ENCODE measurements at regions not wholly inside any gene's neighbourhood (a gene's known extent, or its start where the extent isn't known, plus 50 kb on each side); places are given as distances from the start of the nearest gene placed in this dataset.

GRCh38 chr11:98710026-98710425 is 310.7 kb upstream of the CNTN5 start:
- no peak for TF ChIP-seq CTCF (IDR thresholded peaks at IDR 0.05; ENCODE audit: low read depth, low read length, poor library complexity, severe bottlenecking)
- no peak for TF ChIP-seq EZH2phosphoT487 (IDR thresholded peaks at IDR 0.05; ENCODE audit: borderline replicate concordance, low read length)
